OCI-LY7 (cell line): ENCODE measurements at regions not wholly inside any gene's neighbourhood (a gene's known extent, or its start where the extent isn't known, plus 50 kb on each side); places are given as distances from the start of the nearest gene placed in this dataset.

Experiments
- CTCF ChIP-seq: fragments of 200-600 bp; sonication (generic); conservative IDR thresholded peaks from 2 replicates; pipeline ENCODE4 v1.5.1; 2014; ENCODE audit warnings: mild to moderate bottlenecking, antibody characterized with exemption, low read length, moderate library complexity, mixed read lengths
- EZH2phosphoT487 ChIP-seq: fragments of 200-600 bp; sonication (generic); IDR thresholded peaks from 2 replicates; pipeline ENCODE4 v1.6.1; 2018; ENCODE audit warnings: low read depth, borderline replicate concordance, mild to moderate bottlenecking, mixed run types, antibody characterized with exemption, low read length, moderate library complexity, mixed read lengths

- TF ChIP-seq EZH2phosphoT487 = no peak
- TF ChIP-seq CTCF = no peak
Measured at GRCh38 chr22:48575618-48576332, 1251.9 kb downstream of the BRD1 start.
